ENCODE measurements at regions not wholly inside any gene's neighbourhood (a gene's known extent, or its start where the extent isn't known, plus 50 kb on each side); places are given as distances from the start of the nearest gene placed in this dataset.
"Not testable (repeated sequence)": the region's sequence is repeated elsewhere in the genome, so short reads cannot be mapped to it uniquely, and the experiment has no call there.

DNA sequence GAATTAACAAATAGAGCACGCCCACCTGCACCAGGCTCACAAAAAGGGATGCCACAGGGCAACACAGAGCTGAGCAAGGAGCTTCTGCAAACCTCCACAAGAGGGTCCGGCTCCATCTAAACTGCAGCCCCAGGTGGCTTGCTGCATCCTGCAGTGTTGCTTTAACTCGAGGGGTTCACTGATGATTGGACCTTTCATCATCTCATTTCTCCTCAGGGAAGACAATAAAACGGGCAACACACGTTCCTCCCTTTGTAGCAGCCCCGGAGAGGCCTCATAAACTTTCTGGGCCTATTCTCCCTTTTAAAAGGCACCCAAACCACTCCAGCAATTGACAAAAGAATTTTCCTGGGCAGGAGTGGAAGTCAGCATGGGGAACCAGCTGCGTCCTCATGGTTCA lies 161.5 kb upstream of the CDH4 start:
- no peak for DNase-seq (ENCODE audit: low spot score)

DNA sequence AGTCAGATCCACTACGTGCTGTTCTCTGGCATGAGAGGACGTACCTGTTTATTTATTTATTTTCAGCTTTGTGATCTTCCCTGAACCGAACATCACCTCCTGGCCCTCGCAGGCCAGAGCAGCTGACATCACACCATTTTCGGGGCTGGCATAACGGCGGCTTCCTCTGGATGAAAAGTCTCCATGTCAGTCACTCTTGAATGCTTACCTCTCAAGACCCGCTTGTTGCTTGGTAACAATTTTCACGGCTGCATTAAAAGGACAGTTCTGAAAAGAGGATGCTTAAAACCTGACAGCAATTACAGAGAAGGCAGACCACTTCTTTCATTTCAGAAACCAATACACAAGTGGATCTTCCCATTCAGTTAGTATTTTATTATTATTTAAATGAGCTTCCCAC lies 159.8 kb upstream of the CDH4 start:
- no peak for DNase-seq (ENCODE audit: low spot score)

DNA sequence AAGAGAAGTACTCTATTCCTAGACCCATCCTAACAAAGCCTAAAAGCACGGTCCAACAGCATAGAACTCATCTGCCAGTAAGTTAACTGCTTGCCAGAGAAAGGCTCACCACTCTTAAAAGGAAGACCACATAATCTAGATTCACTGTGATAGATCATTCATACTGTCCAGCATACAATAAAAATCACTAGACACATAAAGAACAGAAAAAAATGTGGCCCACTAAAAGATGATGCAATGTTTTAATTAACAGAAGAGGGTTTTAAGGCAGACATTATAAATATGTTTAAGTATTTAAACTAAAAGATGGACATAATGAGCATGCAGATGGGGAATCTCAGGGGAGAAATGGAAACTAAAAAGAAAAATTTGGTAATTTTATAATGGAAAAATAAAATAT lies 157.5 kb upstream of the CDH4 start:
- no peak for DNase-seq (ENCODE audit: low spot score)

DNA sequence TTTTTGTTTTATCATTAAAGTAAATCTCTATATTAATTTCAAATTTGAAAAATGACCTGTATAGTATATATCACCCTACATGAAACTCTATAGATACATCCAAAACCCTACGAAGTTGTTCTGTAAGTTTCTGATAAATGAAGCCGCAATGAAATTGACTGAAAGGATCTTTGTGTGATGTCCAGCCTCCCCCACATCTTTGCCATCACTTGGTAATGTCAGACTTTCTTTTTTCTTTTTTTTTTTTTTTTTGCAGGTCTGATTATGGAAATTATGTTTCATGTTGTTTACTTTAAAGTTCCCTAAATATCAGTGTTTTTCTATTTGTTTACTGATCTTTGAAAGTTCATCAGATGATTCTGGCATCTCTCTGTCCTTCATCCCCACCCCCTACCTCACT lies 155.6 kb upstream of the CDH4 start:
- no peak for DNase-seq (ENCODE audit: low spot score)

DNA sequence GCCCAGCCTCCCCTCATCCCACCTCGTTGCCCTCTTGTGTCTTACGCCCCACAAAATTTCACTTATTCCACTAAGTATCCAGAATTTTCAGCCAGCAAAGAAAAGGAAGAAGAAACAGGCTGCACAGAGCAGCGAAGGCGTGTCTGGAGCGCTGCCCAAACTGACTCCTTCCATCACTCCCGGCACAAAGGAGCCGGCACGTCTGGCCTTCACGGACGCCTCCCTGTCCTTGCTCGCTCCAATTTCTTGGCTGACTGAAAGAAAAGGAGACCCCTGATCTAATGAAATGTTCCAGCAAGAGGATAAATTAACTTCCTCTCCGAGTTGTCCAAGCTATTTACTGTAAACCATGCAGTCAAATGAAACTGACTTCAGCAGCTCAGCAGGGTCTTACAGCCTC lies 152.3 kb upstream of the CDH4 start:
- no peak for DNase-seq (ENCODE audit: low spot score)

DNA sequence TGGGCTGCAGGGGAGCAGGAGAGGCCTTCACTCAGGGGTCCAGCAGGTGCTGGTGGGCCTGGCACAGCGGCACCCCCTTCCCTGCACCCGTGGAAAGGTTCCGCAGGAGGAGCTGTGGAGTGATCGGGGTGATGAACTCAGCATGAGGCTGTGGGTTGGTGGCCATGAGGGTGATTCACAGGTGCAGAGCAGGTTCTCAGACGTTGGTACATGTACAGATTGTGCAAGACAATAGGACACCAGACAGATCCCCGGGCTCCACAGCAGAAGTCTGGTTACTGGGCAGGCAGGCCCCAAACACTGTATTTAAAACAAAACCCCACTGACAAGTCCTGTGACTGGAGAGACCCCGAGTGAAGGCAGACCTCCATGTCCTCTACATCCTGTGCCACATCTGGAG lies 151.6 kb upstream of the CDH4 start:
- no peak for DNase-seq (ENCODE audit: low spot score)

DNA sequence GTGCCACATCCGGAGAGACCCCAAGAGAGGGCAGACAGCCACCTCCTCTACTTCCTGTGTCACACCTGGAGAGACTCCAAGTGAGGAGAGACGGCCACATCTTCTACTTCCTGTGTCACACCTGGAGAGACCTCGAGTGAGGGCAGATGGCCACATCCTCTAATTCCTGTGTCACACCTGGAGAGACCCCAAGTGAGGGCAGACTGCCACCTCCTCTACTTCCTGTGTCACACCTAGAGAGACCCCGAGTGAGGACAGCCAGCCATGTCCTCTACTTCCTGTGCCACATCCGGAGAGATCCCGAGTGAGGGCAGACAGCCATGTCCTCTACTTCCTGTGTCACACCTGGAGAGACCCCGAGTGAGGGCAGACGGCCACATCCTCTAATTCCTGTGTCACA lies 150.7 kb upstream of the CDH4 start:
- DNase-seq (ENCODE audit: low spot score), result not testable (repeated sequence)

DNA sequence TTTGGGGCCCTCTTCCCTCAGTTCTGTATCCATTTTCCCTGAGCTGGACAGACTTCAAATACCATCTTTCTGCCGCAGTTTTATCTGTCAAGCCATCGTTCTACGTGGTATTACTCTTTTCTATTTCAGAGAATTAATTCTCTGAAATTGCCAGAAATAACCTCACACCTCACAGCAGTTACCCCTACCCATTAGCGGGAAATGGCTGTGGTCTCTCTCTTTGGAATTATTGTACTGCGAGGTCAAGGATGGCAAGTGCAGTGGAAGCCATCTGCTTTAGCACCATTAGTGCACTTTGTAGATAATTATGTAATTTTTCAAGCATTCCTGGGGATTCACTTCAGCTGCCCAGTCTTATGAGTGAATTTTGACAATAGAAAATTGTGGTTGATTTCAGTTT lies 147.8 kb upstream of the CDH4 start:
- no peak for DNase-seq (ENCODE audit: low spot score)

DNA sequence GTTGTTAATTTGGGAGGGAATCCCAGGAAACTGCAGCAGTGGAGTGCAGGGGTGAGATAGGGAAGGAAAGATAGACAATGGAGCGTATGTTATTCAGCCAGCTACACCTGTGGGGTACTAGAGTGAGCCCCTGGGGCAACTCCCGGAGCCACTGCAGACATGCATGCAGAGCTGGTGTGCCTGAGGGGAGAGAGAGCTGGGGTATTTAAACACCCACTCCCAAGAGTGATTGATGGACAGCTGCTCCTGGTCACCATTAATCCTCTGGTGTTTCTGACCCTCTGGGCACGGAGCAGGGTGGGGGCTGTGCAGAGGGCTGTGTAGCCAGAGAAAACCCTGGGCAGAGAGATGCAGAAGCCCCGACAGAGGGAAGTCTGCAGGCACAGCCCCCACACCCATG lies 146.7 kb upstream of the CDH4 start:
- DNase-seq (ENCODE audit: low spot score), result no peak

DNA sequence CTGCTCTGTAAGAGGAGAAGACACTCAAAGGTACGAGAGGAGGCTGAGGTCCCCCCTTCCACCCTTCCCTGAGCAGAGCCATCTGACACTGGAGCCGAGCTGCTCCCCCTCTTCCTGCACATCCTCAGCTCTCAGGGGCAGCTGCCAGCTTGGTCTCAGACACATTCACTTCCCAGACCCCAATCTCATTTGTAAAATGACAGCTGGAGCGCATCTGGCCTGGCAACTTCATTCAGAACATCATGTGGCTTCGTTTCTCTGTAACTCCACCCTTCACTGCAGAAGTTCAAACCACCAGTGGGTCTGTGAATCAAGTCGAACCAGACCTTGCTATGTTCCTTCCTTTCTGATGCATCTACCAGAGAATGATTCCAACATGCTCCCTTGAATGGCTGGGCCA lies 145.6 kb upstream of the CDH4 start:
- no peak for DNase-seq (ENCODE audit: low spot score)

DNA sequence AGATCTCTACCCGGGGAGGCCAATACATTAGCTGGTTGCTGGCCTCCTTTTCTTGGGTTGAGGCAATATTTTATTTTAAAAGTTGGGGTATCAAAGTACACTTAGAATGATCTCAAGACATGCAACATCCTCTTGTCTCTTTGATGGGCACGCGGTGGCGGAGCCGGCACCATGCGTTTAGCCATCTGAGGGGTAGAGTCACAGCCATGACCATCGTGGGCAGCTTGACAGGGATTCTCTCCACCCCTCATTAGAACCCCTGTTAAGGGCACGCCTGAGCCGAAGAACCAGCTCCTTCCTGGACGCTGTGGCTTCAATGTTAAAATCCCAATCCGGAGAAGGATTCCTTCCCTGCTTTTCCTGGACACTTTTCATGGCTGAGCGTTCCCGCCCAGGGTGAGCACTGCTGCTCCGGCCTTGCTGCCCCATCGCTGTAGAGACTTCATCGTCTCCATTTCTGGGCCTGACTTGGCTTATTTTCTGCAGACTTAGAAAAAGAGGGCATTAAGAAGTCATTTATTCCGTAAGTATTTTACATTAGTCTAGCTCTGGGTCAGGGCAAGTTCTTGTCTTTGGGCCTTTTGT lies 142.7 kb upstream of the CDH4 start:
- DNase-seq (ENCODE audit: low spot score), result no peak

DNA sequence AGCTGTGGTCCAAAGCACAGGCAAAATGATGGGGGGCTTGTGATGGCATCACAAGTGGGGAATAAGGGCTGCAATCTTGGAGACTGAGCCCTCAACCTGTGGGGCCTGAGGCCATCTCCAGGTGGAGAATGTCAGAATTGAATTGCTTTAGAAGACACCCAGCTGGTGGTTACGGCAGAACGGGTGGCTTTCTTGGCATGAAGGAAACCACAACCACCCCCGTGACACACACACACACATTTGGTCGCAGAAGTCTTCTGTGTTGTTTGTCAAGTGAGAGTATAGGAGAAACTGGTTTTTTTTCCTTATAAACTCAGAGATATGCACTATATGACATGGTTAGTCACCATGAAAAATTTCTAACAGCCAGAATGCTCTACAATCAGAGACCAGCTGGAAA lies 139.5 kb upstream of the CDH4 start:
- DNase-seq (ENCODE audit: low spot score), result peak; percentile 39

DNA sequence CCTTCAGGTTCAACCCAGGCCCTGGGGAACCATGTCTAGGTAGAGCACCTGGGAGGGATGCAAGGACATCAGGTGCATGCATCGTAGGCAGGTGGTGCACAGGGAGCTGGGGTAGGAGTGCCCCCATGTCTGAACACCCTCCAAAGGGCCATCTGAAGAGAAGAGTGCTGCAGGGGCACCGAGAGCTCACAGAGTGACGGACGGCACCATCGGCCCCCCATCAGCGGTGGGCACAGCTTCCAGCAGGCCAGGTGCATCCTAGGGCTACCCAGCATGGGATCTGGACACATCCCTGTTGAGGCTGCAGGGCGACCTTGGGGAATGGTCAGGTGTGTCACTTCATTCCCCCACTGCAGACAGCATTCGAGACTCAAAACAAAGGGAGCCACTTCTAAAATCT lies 138.3 kb upstream of the CDH4 start:
- DNase-seq (ENCODE audit: low spot score), result no peak

DNA sequence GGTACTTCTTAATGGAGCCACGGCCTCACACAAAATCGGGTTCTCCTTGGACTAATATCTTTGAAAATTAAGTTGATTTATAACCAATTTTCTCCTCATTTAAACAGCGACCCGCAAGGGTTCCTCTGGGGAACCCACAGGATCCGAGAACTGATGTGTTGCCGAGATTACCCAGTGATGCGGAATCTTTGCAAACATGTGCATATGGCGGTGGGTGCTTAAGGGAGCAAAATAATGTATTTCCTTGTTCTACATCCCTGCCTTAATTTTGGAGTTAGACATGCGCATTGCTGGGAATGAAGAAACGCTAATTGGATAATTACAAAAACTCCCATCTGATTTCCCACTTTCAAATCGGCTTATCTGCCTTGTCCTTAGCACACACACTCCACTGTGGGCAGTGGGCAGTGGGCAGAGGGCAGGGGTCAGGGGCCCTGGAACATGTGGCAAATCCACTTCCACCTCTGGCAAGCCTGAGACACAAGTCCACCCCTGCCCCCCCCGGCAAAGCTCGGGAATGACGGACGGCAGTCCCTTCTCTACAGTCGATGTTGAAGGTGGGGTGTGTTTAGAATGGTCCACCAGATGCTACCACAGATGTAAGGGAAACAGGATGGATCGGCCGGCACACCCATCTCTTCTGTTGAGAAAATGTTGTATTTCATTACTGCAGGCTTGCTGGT lies 137.4 kb upstream of the CDH4 start:
- no peak for DNase-seq (ENCODE audit: low spot score)

DNA sequence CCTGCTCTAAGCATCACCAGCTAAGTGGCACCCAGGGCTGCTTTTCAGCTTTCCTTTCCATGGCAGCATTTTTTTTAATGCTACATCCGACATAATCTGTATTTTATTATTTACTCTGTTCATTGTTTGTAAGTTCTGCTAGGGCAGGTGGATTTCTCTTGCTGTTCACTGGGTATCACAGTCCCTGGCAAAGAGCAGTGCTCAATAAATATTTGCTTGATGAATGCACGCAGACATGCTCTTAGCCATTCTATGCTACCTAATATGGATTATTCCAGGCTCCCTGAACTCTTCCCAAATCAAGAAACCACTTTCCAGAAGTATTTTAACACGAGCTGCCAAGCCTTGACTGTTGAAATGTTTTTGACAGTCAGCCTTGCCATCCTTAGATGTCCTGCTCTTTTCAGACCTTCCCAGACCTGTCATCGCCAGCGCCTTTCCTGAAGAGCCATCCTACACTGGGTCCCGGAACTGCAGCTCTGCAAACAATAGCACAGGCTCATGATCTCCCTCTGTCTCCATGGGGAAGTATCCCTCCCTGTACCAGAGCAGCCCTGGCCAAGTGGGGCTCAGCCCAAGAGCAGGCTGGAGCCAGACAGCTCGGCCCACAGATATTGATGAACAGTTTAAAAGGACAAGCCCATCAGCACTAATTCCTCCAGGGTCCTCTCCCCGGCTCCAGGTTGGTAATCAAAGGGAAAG lies 136.5 kb upstream of the CDH4 start:
- DNase-seq (ENCODE audit: low spot score), result no peak

DNA sequence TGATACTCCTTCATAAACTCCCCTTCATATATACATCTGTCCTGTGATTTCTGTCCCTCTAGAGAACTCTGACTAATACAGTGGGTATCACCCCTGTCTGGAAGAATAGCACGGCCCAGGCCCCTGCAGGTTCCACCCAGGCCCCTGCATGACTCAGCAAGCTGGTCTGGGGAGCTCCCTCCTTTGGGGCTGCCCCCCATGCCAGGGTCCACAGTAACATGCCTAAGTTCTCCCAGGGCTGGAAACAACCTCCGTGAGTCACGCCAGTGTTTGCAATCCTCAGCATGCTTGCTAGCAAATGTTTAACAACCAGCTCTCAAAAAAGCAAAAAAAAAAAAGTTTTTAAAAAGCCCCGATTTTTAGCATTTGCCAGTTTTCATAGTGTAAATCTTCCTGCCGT lies 134.3 kb upstream of the CDH4 start:
- peak; percentile 30 for DNase-seq (ENCODE audit: low spot score)

DNA sequence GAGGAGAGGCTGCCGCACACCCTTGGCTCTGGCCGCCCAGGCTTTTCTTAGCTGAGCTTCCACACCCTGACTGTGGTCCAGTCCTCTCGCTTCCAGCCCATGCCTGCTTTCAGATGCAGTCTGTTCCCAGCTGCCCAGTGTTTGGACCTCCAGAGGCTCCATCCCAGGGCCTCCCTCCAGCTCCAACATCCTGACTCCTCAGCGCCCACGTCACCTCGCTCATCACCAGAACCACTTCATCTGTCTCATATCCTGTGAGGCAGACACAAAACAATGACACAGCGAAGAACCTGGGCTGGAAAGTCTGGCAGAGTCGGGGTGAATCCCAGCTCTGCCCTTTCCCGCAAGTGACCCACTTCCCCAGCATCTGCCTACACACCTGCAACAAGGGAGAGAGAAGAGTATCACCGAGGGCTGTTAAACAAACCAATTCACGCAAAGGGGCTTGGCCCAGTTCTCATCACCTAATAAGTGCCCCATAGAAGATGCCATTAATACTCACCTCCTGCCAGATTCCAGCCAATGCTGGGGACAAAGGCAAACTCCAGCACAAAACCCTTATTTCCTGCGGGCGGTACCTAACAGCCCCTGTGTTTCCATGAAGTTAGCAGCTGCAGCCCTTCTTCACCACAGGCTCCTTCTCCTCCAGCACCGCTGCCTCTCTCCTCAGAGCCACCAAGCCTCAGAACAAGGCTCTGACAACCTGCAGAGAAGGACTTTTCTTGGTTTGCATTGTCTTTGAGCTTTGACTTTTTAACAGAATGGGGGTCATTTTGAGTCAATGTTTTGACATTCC lies 133.4 kb upstream of the CDH4 start:
- DNase-seq (ENCODE audit: low spot score), result peak; percentile 31

DNA sequence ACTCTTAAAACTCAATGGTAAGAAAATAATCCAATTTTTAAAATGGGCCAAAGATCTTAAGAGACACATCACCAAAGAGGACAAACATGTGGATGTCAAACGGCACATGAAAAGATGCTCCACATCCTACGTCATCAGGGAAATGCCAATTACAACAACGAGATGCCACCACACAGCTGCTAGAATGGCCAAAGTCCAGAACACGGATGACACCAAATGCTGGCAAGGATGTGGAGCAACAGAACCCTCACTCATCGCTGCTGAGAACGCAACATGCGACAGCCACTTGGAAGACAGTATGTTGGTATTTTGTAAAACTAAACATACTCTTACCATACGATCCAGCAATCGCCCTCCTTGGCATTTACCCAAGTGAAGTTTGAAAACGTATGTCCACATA lies 132.8 kb upstream of the CDH4 start:
- DNase-seq (ENCODE audit: low spot score), result no peak

DNA sequence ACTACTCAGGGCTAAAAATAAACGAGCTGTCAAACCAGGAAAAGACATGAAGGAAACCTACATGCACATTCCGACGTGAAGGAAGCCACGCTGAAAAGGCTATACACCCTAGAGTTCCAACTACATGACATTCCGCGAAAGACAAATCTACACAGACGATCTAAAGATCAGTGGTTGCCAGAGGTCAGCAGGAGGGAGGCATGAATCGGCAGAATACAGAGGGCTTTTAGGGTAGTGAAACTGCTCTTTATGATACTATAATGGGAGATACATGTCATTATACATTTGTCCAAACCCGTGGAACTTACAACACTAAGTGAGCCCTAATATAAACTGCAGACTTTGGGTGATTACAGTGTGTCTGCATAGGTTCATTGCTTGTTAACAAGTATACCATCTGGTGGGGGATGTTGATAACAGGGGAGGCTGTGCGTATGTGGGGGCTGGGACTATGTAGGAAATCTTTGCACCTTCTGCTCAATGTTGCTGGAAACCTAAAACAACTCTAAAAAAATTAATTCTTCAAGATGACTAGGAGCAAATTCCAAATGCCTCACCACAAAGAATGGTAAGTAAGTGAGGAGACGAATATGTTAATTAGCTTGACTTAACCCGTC lies 132.2 kb upstream of the CDH4 start:
- no peak for DNase-seq (ENCODE audit: low spot score)

DNA sequence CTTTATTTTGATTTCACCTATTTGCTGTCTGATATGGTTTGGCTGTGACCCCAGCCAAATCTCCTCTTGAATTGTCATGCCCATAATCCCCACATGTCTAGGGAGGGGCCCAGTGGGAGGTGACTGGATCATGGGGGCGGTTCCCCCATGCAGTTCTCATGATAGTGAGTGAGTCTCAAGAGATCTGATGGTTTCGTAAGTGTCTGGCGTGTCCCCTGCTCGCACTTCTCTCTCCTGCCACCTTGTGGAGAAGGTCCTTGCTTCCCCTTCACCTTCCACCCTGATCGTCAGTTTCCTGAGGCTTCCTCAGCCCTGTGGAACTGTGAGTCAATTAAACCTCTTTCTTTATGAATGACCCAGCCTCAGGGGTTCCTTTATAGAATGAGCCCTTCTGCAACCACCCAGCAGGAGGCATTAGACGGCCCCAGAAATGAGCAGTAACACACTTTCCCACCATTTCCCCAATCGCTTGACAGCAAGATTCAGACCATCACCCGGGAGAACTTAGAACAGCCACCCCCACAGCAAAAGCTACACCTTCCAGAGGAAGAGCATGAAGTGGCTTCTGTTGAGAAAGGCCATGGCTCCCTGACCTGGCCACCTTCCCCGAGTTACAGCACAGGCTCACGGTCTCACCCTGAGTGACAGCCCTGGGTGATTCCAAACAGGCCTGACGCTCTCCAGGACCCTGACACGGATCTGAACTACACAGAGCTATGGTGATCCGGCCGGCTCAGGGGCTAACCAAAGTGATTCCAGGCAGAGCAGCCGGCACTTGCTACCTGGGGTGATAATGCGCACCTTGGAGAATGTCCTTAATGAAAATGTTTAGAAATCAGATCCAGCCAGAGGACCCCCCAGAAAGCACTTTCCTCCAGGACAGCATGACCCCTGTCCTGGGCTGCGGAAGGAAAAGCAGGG lies 131.2 kb upstream of the CDH4 start:
- peak; percentile 76 for DNase-seq (ENCODE audit: low spot score)

DNA sequence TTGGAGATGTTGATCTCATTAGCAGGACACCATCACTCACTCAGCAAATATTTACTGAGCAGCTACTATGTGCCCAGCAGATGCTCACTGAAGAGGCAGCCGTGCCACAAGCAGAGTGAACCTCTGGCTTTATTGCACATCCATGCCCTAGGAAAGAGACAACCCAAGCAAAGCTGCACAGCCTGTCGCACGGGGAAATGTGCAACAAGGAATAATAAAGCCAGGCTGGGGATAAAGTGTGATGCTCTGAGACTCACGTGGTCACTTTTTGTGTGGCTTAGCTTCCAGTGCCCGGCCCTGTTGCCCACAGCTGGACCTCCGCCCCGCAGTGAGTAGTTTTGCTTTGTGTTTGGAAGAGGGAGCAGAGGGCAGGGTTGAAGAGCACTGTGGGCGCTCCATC lies 130.4 kb upstream of the CDH4 start:
- DNase-seq (ENCODE audit: low spot score), result no peak

Data from H4 (cell line).